IMR-90 (cell line): ENCODE measurements at regions not wholly inside any gene's neighbourhood (a gene's known extent, or its start where the extent isn't known, plus 50 kb on each side); places are given as distances from the start of the nearest gene placed in this dataset.

Experiments used
- CHD1 ChIP-seq: IDR thresholded peaks from 2 replicates; pipeline ENCODE4 v1.6.1; 2012; ENCODE audit warnings: low read depth, low read length, improper control_type of control experiment
- CTCF ChIP-seq: conservative IDR thresholded peaks from 2 replicates; pipeline ENCODE4 v1.5.1; 2012; ENCODE audit warnings: mild to moderate bottlenecking, low read depth, low read length, improper control_type of control experiment
- MAFK ChIP-seq: IDR thresholded peaks from 2 replicates; pipeline ENCODE4 v1.6.1; 2012; ENCODE audit warnings: low read depth, low read length, improper control_type of control experiment
- MAZ ChIP-seq: IDR thresholded peaks from 2 replicates; pipeline ENCODE4 v1.6.1; 2012; ENCODE audit warnings: low read depth, mild to moderate bottlenecking, low read length, improper control_type of control experiment, moderate library complexity, borderline replicate concordance
- POLR2A ChIP-seq: IDR thresholded peaks from 2 replicates; pipeline ENCODE4 v1.6.1; 2012; ENCODE audit warnings: mild to moderate bottlenecking, low read depth, low read length
- RFX5 ChIP-seq: IDR thresholded peaks from 2 replicates; pipeline ENCODE4 v1.8.0; 2012; ENCODE audit warnings: low read depth, mild to moderate bottlenecking, low read length, moderate library complexity
- SMC3 ChIP-seq: fragments of 150-350 bp; IDR thresholded peaks from 2 replicates; pipeline ENCODE4 v1.6.1; 2016; ENCODE audit warnings: low read depth, mild to moderate bottlenecking, antibody characterized with exemption, low read length, moderate library complexity
- USF2 ChIP-seq: fragments of 150-350 bp; IDR thresholded peaks from 2 replicates; pipeline ENCODE4 v1.6.1; 2017; ENCODE audit warnings: mild to moderate bottlenecking, antibody characterized with exemption, low read length, low read depth

GRCh38 chr18:77495079-77495478 lies 245.4 kb downstream of the GALR1 start:
- TF ChIP-seq USF2: no peak
- no peak for TF ChIP-seq CTCF
- TF ChIP-seq POLR2A: no peak
- no peak for TF ChIP-seq CHD1
- no peak for TF ChIP-seq SMC3
- no peak for TF ChIP-seq RFX5
- no peak for TF ChIP-seq MAFK
- no peak for TF ChIP-seq MAZ
